Activated CD4-positive, alpha-beta T cell treated with anti-CD3 and anti-CD28 coated beads for 36 hours (primary cell): ENCODE measurements at regions not wholly inside any gene's neighbourhood (a gene's known extent, or its start where the extent isn't known, plus 50 kb on each side); places are given as distances from the start of the nearest gene placed in this dataset.
"Not testable (repeated sequence)": the region's sequence is repeated elsewhere in the genome, so short reads cannot be mapped to it uniquely, and the experiment has no call there.

Source experiments
- ATAC-seq: fragments of 200-7000 bp; cut with Tn5 transposase; one replicate; pipeline ENCODE4 v1.10.0; 2021; ENCODE audit warnings: mild to moderate bottlenecking, moderate library complexity
- CTCF ChIA-PET: fragments of 350-600 bp; sonication (Branson Sonifier 250); formaldehyde crosslinking; loops from one replicate; lab custom pipeline; 2021; ENCODE audit warnings: antibody characterized with exemption; lab: Charles Lee
- POLR2A ChIA-PET: fragments of 350-600 bp; sonication (Branson Sonifier 250); formaldehyde crosslinking; loops from one replicate; lab custom pipeline; 2021; ENCODE audit warnings: antibody characterized with exemption, inconsistent platforms; lab: Charles Lee
- DNase-seq: peaks from one replicate; pipeline ENCODE4 v3.0.0-alpha.2; 2020
- H3K27ac Mint-ChIP-seq: one replicate; pipeline ENCODE4 v1.8.0; 2021; ENCODE audit warnings: mixed read lengths
- H3K27me3 Mint-ChIP-seq: one replicate; pipeline ENCODE4 v1.8.0; 2021; ENCODE audit warnings: mixed read lengths
- H3K36me3 Mint-ChIP-seq: one replicate; pipeline ENCODE4 v1.8.0; 2021; ENCODE audit warnings: low read depth, mixed read lengths
- H3K4me1 Mint-ChIP-seq: one replicate; pipeline ENCODE4 v1.8.0; 2021; ENCODE audit warnings: mixed read lengths
- H3K4me3 Mint-ChIP-seq: one replicate; pipeline ENCODE4 v1.8.0; 2021; ENCODE audit warnings: mild to moderate bottlenecking, moderate library complexity, mixed read lengths
- H3K9me3 Mint-ChIP-seq: one replicate; pipeline ENCODE4 v1.8.0; 2021; ENCODE audit warnings: low read depth, mixed read lengths
- intact Hi-C, 2 experiments: fragments of 100-400 bp; cut with DNase I in 1 of 2; cut with micrococcal nuclease in 1 of 2; formaldehyde crosslinking; loops; one replicate each; pipeline versions ENCODE4 v1.14.2 to v1.15.1; 2022 to 2024; cut with DNase I, micrococcal nuclease

DNA sequence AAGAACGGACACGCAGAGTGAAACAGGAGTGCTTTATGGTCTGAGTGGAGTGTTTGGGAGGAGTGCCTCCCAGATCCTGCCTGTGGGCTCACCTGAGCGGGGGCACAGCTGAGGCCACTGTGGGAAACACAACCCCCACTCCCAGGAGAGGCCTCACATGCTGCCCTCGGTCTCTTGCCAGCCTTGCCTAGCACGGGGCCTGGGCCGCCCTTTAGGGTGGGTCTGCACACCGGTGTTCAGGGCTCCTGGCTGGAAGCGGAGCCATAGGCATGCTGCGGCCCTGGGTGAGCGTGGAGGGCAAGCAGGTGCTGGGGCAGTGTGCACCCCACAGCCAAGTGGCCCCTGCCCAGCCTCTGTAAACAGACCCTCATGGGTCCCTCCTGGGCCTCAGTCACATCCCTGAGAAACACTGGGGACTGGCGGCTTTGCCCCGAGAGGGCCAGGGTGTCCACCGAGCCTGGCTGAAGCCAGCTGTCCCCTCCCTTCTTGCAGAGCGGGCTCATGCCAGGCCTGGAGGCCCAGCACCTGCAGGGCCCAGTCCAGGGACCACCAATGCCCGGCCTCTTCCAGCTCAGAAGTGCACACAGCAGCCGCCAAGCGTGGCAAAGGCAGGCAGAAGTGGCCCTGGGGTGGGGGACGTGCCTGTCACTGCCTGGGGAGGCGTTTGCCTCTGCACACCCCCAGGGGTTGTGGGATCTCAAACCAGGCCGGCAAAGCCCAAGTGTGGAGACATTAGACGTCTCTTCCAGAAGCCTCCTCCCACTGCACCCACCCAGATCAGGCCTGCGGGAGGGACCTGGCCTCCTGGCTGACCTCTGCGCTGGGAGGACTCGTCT lies 305.9 kb downstream of the CCDC74A start:
- POLR2A ChIA-PET, intact Hi-C loops, H3K27ac Mint-ChIP-seq, ATAC-seq, H3K27me3 Mint-ChIP-seq, H3K4me1 Mint-ChIP-seq, DNase-seq, CTCF ChIA-PET, H3K4me3 Mint-ChIP-seq, H3K9me3 Mint-ChIP-seq, H3K36me3 Mint-ChIP-seq: not testable (repeated sequence)

DNA sequence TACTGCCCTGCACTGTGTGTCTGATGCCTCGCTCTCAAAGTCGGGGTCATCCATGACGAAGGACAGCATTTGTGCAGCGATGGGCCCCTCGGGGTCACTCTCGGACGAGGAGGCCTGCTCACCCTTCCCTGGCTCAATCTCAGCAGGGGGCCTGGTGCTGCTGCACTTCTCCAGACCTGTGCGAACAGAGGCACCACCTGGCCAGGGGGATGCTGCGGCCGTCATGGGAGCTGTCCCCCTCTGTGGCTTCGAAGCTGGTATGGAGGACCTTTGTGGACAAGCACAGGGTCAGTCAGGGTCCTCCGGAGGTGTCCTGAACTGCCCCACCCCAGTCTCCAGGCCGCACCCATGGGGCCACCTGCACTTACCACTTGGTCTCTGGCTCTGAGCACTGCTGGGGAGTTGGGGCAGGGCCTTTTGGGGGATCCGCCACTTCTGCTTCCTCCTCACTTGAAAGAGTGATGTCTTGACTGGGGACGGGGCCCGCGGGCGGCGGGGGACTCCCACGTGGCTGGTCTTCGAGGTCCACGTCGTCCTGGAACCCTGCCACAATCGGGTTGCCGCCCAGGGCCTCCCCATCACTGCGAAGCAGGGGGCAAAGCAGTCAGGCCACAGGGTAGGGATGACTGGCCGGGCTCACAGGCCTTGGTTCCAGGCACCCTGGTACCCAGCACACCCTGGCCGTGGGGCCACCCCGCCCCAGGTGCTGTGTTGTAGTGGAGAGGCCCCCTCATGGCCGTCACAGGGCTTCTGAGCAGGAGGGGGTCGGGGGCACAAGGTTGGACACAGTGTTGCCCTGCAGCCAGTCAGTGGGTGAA lies 306.7 kb downstream of the CCDC74A start:
- CTCF ChIA-PET, DNase-seq, POLR2A ChIA-PET, H3K4me1 Mint-ChIP-seq, H3K36me3 Mint-ChIP-seq, H3K9me3 Mint-ChIP-seq, H3K4me3 Mint-ChIP-seq, H3K27ac Mint-ChIP-seq, H3K27me3 Mint-ChIP-seq, ATAC-seq, intact Hi-C loops: not testable (repeated sequence)

DNA sequence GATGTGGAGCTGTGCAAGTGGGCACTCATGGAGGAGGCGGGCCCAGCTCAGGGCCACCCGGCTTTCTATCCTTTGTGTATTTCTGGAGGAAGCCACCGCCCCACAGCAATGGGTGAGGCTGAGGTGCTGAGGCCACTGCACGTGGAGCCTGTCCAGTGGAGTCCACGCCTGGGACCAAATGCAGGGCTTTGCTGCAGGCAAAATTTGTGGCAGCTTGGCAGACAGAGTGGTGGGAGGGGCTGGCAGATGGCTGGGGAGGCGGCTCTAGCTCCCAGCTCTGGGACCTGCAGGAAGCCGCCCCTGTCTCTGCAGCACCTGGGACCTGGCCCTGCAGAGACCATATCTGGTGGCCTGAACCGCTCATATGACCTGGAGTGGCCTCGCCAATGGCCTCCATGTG lies 307.3 kb downstream of the CCDC74A start:
- H3K9me3 Mint-ChIP-seq, POLR2A ChIA-PET, DNase-seq, intact Hi-C loops, H3K27me3 Mint-ChIP-seq, CTCF ChIA-PET, ATAC-seq, H3K4me3 Mint-ChIP-seq, H3K4me1 Mint-ChIP-seq, H3K36me3 Mint-ChIP-seq, H3K27ac Mint-ChIP-seq: not testable (repeated sequence)

DNA sequence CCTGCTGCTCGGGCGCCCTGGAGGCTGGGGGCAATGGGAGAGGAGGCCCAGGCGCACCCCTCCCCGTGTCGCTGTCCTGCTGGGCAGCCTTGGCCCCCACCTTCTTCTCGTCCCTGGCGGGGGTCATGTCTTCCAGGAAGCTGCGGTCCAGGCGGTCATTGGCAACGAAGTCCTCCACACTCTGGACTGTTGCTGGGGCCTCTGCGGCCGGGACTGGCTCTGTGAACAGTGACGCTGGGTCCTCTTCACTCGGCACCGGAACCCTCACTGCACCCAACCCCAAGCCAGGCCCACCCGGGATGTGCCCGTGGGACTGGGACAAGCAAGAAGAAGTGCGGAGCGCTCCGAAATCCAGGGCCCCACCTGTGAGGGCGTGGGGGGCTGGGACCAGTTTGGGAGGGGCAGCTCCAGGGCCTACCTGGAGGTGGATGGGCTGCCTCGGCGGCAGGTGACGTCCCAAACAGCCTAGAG lies 308.0 kb downstream of the CCDC74A start:
- ATAC-seq (no peak), DNase-seq (no peak)
- Mint-ChIP-seq H3K27me3 (peaks cover 7% of the 10 kb centered on the region), H3K9me3 (no peaks in the 10 kb centered on the region), H3K27ac (no peak overlapping the region), H3K36me3 (no peaks in the 10 kb centered on the region), H3K4me3 (no peak overlapping the region), H3K4me1 (no peaks in the 10 kb centered on the region)
- ChIA-PET POLR2A (no interaction called here), CTCF (no interaction called here)
- intact Hi-C loops: no loop called here

DNA sequence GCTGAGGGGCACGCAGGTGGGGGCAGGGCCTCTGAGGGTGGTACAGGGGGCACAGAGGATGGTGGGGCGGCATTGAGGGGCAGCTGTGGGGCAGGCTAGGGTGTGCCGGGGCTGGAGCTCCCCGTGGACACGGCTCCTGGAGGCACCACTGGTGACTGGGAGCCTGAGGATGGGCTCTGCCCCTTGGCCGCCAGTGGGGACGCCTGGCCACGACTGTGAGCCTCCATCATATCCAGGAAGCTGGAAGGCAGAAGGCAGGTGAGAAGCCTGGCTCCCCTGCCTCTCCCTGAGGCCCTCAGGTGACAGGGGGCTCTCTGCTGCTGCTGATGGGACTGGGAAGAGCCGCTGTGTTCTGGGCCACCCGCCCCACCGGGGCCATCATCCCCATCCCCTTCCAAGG lies 308.4 kb downstream of the CCDC74A start:
- H3K9me3 Mint-ChIP-seq, CTCF ChIA-PET, DNase-seq, ATAC-seq, H3K27ac Mint-ChIP-seq, H3K27me3 Mint-ChIP-seq, H3K4me3 Mint-ChIP-seq, H3K36me3 Mint-ChIP-seq, H3K4me1 Mint-ChIP-seq, intact Hi-C loops, POLR2A ChIA-PET: not testable (repeated sequence)

DNA sequence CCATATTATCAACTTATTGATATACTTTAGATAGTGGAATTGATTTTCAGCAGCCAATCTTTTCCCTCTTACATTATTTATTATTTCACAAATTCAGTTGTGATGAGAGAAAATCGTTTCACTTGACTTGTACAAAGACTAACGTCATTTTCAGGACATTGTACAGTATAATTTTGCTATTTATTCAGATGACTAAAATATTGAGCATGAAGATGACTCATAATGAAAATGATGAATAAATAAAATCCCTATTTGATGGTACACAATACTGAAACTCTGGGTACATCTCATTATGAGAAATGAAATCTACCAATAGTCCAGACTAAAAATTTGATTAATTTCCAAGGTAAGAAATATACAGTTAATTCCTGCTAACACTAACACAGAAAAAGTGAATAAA lies 316.4 kb downstream of the CCDC74A start:
- H3K27ac Mint-ChIP-seq, intact Hi-C loops, CTCF ChIA-PET, H3K4me1 Mint-ChIP-seq, POLR2A ChIA-PET, H3K36me3 Mint-ChIP-seq, H3K9me3 Mint-ChIP-seq, H3K4me3 Mint-ChIP-seq, DNase-seq, ATAC-seq, H3K27me3 Mint-ChIP-seq: not testable (repeated sequence)

DNA sequence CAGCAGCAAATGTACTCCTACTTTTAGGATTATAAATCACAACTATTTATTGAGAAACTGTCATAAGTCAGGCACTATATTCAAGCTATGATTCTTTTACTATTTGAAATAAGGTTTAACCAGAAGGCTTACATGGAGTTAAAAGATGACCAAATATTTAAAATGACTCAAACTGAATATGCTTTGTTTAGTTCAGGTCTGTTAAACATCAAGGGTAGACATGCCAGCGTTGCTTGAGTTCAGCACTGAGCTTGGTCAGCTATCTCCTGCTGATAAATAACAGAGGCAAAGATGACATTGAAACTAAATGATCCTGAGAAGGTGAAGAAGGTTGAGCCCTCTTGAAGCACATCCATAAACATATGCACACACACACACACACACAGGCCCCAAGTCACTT lies 305.6 kb downstream of the ANKRD30BL start:
- H3K27ac Mint-ChIP-seq, H3K4me3 Mint-ChIP-seq, POLR2A ChIA-PET, H3K4me1 Mint-ChIP-seq, DNase-seq, ATAC-seq, H3K27me3 Mint-ChIP-seq, H3K9me3 Mint-ChIP-seq, H3K36me3 Mint-ChIP-seq: not testable (repeated sequence)
- CTCF ChIA-PET: interaction anchor here (0.7 kb wide), 1 partner anchor 1988 kb away, joined by 3 read pairs; no protein-coding TSS in a partner anchor
- intact Hi-C loops: loop anchor here in 1 of 2 experiments (5.0 kb wide), 1 partner anchor 1316 kb away; no protein-coding TSS in a partner anchor

DNA sequence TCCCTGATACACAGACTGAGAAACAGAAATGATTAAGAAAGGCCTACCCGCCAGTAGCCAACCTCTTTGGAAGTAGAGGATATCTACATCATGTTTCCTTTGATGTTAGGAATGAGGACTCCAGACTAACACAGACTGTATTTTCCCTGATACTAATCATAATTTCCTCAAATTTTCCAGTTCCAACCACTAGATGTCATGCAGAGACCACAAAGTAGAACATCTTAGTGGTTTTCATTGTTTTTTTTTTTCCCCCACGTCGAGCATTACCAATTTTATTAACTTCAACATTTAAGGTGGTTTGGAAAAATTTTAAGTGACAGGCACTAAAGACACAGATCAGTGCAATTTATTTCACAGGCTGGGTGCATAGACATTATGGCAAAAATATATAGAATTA lies 303.6 kb downstream of the ANKRD30BL start:
- not testable (repeated sequence) for H3K27me3 Mint-ChIP-seq, ATAC-seq

More for the DNA sequence above, 303.6 kb downstream of the ANKRD30BL start:
- H3K4me1 Mint-ChIP-seq, DNase-seq, CTCF ChIA-PET, H3K9me3 Mint-ChIP-seq, POLR2A ChIA-PET, H3K27ac Mint-ChIP-seq, H3K36me3 Mint-ChIP-seq, H3K4me3 Mint-ChIP-seq: not testable (repeated sequence)
- intact Hi-C loops: loop anchor here in 1 of 2 experiments (5.0 kb wide), 1 partner anchor 1314 kb away; no protein-coding TSS in a partner anchor
